Naive thymus-derived CD4-positive, alpha-beta T cell (primary cell): ENCODE measurements at regions not wholly inside any gene's neighbourhood (a gene's known extent, or its start where the extent isn't known, plus 50 kb on each side); places are given as distances from the start of the nearest gene placed in this dataset.
"Not testable (repeated sequence)": the region's sequence is repeated elsewhere in the genome, so short reads cannot be mapped to it uniquely, and the experiment has no call there.

Source experiments
- ATAC-seq: fragments of 150-1000 bp; cut with Tn5 transposase; 2 replicates; pipeline ENCODE4 v1.10.0; 2021; ENCODE audit warnings: mild to moderate bottlenecking, moderate library complexity
- CTCF ChIA-PET: fragments of 350-600 bp; sonication (Branson Sonifier 250); formaldehyde crosslinking; loops from one replicate; lab custom pipeline; 2021; ENCODE audit warnings: antibody characterized with exemption; lab: Charles Lee
- POLR2A ChIA-PET: fragments of 350-600 bp; sonication (Branson Sonifier 250); formaldehyde crosslinking; loops from one replicate; lab custom pipeline; 2021; ENCODE audit warnings: antibody characterized with exemption, inconsistent platforms; lab: Charles Lee
- DNase-seq, 9 donors: peaks; one replicate each; pipeline versions ENCODE4 v3.0.0 to v3.0.0-alpha.2; 2020 to 2022; ENCODE audit warnings: mixed read lengths in 1 of 9
- H3K27ac ChIP-seq: one replicate; pipeline ENCODE4 v1.7.0; 2013; ENCODE audit warnings: mild to moderate bottlenecking, low read depth, low read length, moderate library complexity
- H3K27me3 ChIP-seq, 2 donors: one replicate each; pipeline ENCODE4 v1.7.0; 2013; ENCODE audit warnings: low read length in 2 of 2, mild to moderate bottlenecking in 2 of 2, moderate library complexity in 2 of 2; ENCODE audit not compliant: control insufficient read depth in 2 of 2, insufficient read depth in 2 of 2
- H3K36me3 ChIP-seq, 3 experiments: 1 replicate in 2 of 3; 2 replicates in 1 of 3; pipeline ENCODE4 v1.7.0; 2013; ENCODE audit warnings: low read length in 3 of 3, mild to moderate bottlenecking in 3 of 3, moderate library complexity in 1 of 3; ENCODE audit not compliant: insufficient read depth in 3 of 3, control insufficient read depth in 2 of 3
- H3K4me1 ChIP-seq, 2 donors: one replicate each; pipeline ENCODE4 v1.7.0; 2013; ENCODE audit warnings: low read length in 2 of 2, mild to moderate bottlenecking in 2 of 2, moderate library complexity in 1 of 2; ENCODE audit not compliant: control insufficient read depth in 2 of 2, insufficient read depth in 2 of 2
- H3K4me3 ChIP-seq: 2 replicates; pipeline ENCODE4 v1.7.0; 2013; ENCODE audit warnings: mild to moderate bottlenecking, low read length
- H3K9me3 ChIP-seq, 3 experiments: 1 replicate in 2 of 3; 2 replicates in 1 of 3; pipeline ENCODE4 v1.7.0; 2013; ENCODE audit warnings: low read length in 3 of 3; ENCODE audit not compliant: control insufficient read depth in 2 of 3
- H3K27ac Mint-ChIP-seq, 9 donors: one replicate each; pipeline ENCODE4 v1.8.0; 2020 to 2022; ENCODE audit warnings: mixed read lengths in 9 of 9, mild to moderate bottlenecking in 8 of 9, moderate library complexity in 5 of 9, inconsistent platforms in 2 of 9
- H3K27me3 Mint-ChIP-seq, 5 donors: one replicate each; pipeline ENCODE4 v1.8.0; 2021 to 2022; ENCODE audit warnings: mixed read lengths in 5 of 5, mild to moderate bottlenecking in 1 of 5
- H3K36me3 Mint-ChIP-seq, 5 donors: one replicate each; pipeline ENCODE4 v1.8.0; 2020 to 2022; ENCODE audit warnings: mixed read lengths in 5 of 5, mild to moderate bottlenecking in 3 of 5, inconsistent platforms in 1 of 5
- H3K4me1 Mint-ChIP-seq, 7 donors: one replicate each; pipeline ENCODE4 v1.8.0; 2020 to 2022; ENCODE audit warnings: mixed read lengths in 7 of 7, mild to moderate bottlenecking in 3 of 7, inconsistent platforms in 1 of 7
- H3K4me3 Mint-ChIP-seq, 10 donors: one replicate each; pipeline ENCODE4 v1.8.0; 2020 to 2022; ENCODE audit warnings: mild to moderate bottlenecking in 10 of 10, mixed read lengths in 10 of 10, moderate library complexity in 6 of 10, inconsistent platforms in 2 of 10
- H3K9me3 Mint-ChIP-seq, 11 donors: one replicate each; pipeline ENCODE4 v1.8.0; 2020 to 2022; ENCODE audit warnings: mixed read lengths in 11 of 11, mild to moderate bottlenecking in 4 of 11, inconsistent platforms in 1 of 11, moderate library complexity in 1 of 11
- intact Hi-C, 2 donors: fragments of 100-400 bp; cut with micrococcal nuclease; formaldehyde crosslinking; loops; one replicate each; pipeline ENCODE4 v1.15.1; 2023

- intact Hi-C loops, result no loop called here
- H3K36me3 Mint-ChIP-seq, result no peaks in the 10 kb centered on the region
- H3K27me3 ChIP-seq, result no peaks in the 10 kb centered on the region
- no peak for ATAC-seq
- POLR2A ChIA-PET, result no interaction called here
- CTCF ChIA-PET, result no interaction called here
- DNase-seq, result no peak
- peaks cover 0 to 2% (median 0%) of the 10 kb centered on the region in 7 donors for H3K4me1 Mint-ChIP-seq
- H3K9me3 Mint-ChIP-seq, result peaks cover 0 to 16% (median 0%) of the 10 kb centered on the region in 11 donors
- no peak overlapping the region for H3K27ac ChIP-seq
- H3K36me3 ChIP-seq, result no peaks in the 10 kb centered on the region
- H3K9me3 ChIP-seq, result no peaks in the 10 kb centered on the region
- no peak overlapping the region for H3K4me3 Mint-ChIP-seq
- no peaks in the 10 kb centered on the region for H3K4me1 ChIP-seq
- H3K27ac Mint-ChIP-seq, result no peak overlapping the region
- H3K4me3 ChIP-seq, result no peak overlapping the region
- H3K27me3 Mint-ChIP-seq, result no peaks in the 10 kb centered on the region
Measured at GRCh38 chr13:80877209-80877943, 536.5 kb upstream of the SPRY2 start.

GRCh38 chr13:80873589-80873988 lies 532.7 kb upstream of the SPRY2 start:
- no peak overlapping the region for H3K27ac Mint-ChIP-seq
- intact Hi-C loops, result no loop called here

GRCh38 chr13:80871971-80872370 lies 531.0 kb upstream of the SPRY2 start:
- CTCF ChIA-PET, POLR2A ChIA-PET, H3K4me3 ChIP-seq: not testable (repeated sequence)

More at GRCh38 chr13:80873589-80873988, 532.7 kb upstream of the SPRY2 start:
- Mint-ChIP-seq H3K36me3 (no peaks in the 10 kb centered on the region), H3K9me3 (peaks cover 0 to 8% (median 0%) of the 10 kb centered on the region in 11 donors), H3K27me3 (no peaks in the 10 kb centered on the region), H3K4me1 (peaks cover 0 to 2% (median 0%) of the 10 kb centered on the region in 7 donors), H3K4me3 (no peak overlapping the region)
- Histone ChIP-seq H3K36me3 (no peaks in the 10 kb centered on the region), H3K4me3 (no peak overlapping the region), H3K4me1 (no peaks in the 10 kb centered on the region), H3K27me3 (no peaks in the 10 kb centered on the region), H3K9me3 (no peaks in the 10 kb centered on the region), H3K27ac (no peak overlapping the region)
- POLR2A ChIA-PET, result no interaction called here
- CTCF ChIA-PET, result interaction anchor here (0.6 kb wide), 1 partner anchor 9 kb away, joined by 3 read pairs; no protein-coding TSS in a partner anchor
- ATAC-seq (peak; percentile 88), DNase-seq (no peak)

GRCh38 chr13:80871481-80871880 lies 530.6 kb upstream of the SPRY2 start:
- ATAC-seq (no peak), DNase-seq (no peak)
- Mint-ChIP-seq H3K9me3 (peaks cover 0 to 13% (median 0%) of the 10 kb centered on the region in 11 donors), H3K4me3 (no peak overlapping the region), H3K27me3 (no peaks in the 10 kb centered on the region), H3K36me3 (no peaks in the 10 kb centered on the region), H3K27ac (no peak overlapping the region), H3K4me1 (peaks cover 0 to 3% (median 0%) of the 10 kb centered on the region in 7 donors)
- H3K27me3 ChIP-seq, result no peaks in the 10 kb centered on the region
- H3K36me3 ChIP-seq, result no peaks in the 10 kb centered on the region
- no peak overlapping the region for H3K27ac ChIP-seq
- H3K9me3 ChIP-seq, result no peaks in the 10 kb centered on the region
- CTCF ChIA-PET, result no interaction called here
- POLR2A ChIA-PET, result no interaction called here
- intact Hi-C loops, result no loop called here
- H3K4me1 ChIP-seq, result no peaks in the 10 kb centered on the region
- H3K4me3 ChIP-seq, result no peak overlapping the region

More at GRCh38 chr13:80871971-80872370, 531.0 kb upstream of the SPRY2 start:
- H3K36me3 Mint-ChIP-seq, H3K27me3 ChIP-seq, H3K9me3 ChIP-seq, H3K4me1 Mint-ChIP-seq, intact Hi-C loops, H3K27ac ChIP-seq, H3K4me1 ChIP-seq, H3K27me3 Mint-ChIP-seq, H3K36me3 ChIP-seq, H3K4me3 Mint-ChIP-seq, DNase-seq, H3K27ac Mint-ChIP-seq, ATAC-seq: not testable (repeated sequence)
- peaks cover 0 to 13% (median 0%) of the 10 kb centered on the region in 11 donors for H3K9me3 Mint-ChIP-seq

GRCh38 chr13:80870186-80870585 lies 529.3 kb upstream of the SPRY2 start:
- no peak overlapping the region for H3K27ac Mint-ChIP-seq
- Histone ChIP-seq H3K9me3 (no peaks in the 10 kb centered on the region), H3K27ac (no peak overlapping the region), H3K4me1 (no peaks in the 10 kb centered on the region), H3K27me3 (no peaks in the 10 kb centered on the region), H3K4me3 (no peak overlapping the region), H3K36me3 (no peaks in the 10 kb centered on the region)
- ChIA-PET CTCF (no interaction called here), POLR2A (no interaction called here)
- intact Hi-C loops, result no loop called here
- no peaks in the 10 kb centered on the region for H3K36me3 Mint-ChIP-seq
- no peaks in the 10 kb centered on the region for H3K27me3 Mint-ChIP-seq
- ATAC-seq (no peak), DNase-seq (no peak)
- peaks cover 0 to 3% (median 0%) of the 10 kb centered on the region in 7 donors for H3K4me1 Mint-ChIP-seq
- H3K4me3 Mint-ChIP-seq, result no peak overlapping the region
- peaks cover 0 to 17% (median 0%) of the 10 kb centered on the region in 11 donors for H3K9me3 Mint-ChIP-seq

- Mint-ChIP-seq H3K4me1 (peaks cover 0 to 1% (median 0%) of the 10 kb centered on the region in 7 donors), H3K36me3 (no peaks in the 10 kb centered on the region), H3K27me3 (no peaks in the 10 kb centered on the region), H3K4me3 (no peak overlapping the region), H3K9me3 (peaks cover 0 to 15% (median 2%) of the 10 kb centered on the region in 11 donors), H3K27ac (no peak overlapping the region)
- no peak for ATAC-seq
- H3K4me3 ChIP-seq, result no peak overlapping the region
- DNase-seq, result no peak
- no peak overlapping the region for H3K27ac ChIP-seq
- H3K4me1 ChIP-seq, result no peaks in the 10 kb centered on the region
- no peaks in the 10 kb centered on the region for H3K9me3 ChIP-seq
- POLR2A ChIA-PET, result no interaction called here
- CTCF ChIA-PET, result no interaction called here
- intact Hi-C loops, result no loop called here
- H3K36me3 ChIP-seq, result no peaks in the 10 kb centered on the region
- H3K27me3 ChIP-seq, result no peaks in the 10 kb centered on the region
Measured at GRCh38 chr13:80866921-80867320, 526.0 kb upstream of the SPRY2 start.

GRCh38 chr13:80865329-80865728 lies 524.4 kb upstream of the SPRY2 start:
- ChIA-PET POLR2A (no interaction called here), CTCF (interaction anchor here (0.7 kb wide), 1 partner anchor 9 kb away, joined by 3 read pairs; no protein-coding TSS in a partner anchor)
- H3K9me3 ChIP-seq, result no peaks in the 10 kb centered on the region
- H3K4me3 Mint-ChIP-seq, result no peak overlapping the region
- no peaks in the 10 kb centered on the region for H3K36me3 ChIP-seq
- peaks cover 0 to 22% (median 2%) of the 10 kb centered on the region in 11 donors for H3K9me3 Mint-ChIP-seq
- peaks cover 0 to 1% (median 0%) of the 10 kb centered on the region in 7 donors for H3K4me1 Mint-ChIP-seq
- no peaks in the 10 kb centered on the region for H3K4me1 ChIP-seq
- no peaks in the 10 kb centered on the region for H3K27me3 ChIP-seq
- ATAC-seq, result no peak
- no peak overlapping the region for H3K27ac Mint-ChIP-seq
- no peaks in the 10 kb centered on the region for H3K27me3 Mint-ChIP-seq
- H3K36me3 Mint-ChIP-seq, result no peaks in the 10 kb centered on the region
- no peak overlapping the region for H3K4me3 ChIP-seq
- intact Hi-C loops, result no loop called here
- DNase-seq, result no peak
- H3K27ac ChIP-seq, result no peak overlapping the region
